Femur (tissue), 1 donor: ENCODE measurements at regions not wholly inside any gene's neighbourhood (a gene's known extent, or its start where the extent isn't known, plus 50 kb on each side); places are given as distances from the start of the nearest gene placed in this dataset.

Source experiments
- DNase-seq: peaks from one replicate; pipeline ENCODE4 v3.0.0-alpha.2; 2017

- no peak for DNase-seq
Observed at GRCh38 chr4:23660865-23661264, 229.0 kb downstream of the PPARGC1A start.

GRCh38 chr4:23654791-23655190, 235.1 kb downstream of the PPARGC1A start:
- DNase-seq = no peak

- no peak for DNase-seq
Observed at GRCh38 chr4:23648854-23649596, 240.8 kb downstream of the PPARGC1A start.

DNA sequence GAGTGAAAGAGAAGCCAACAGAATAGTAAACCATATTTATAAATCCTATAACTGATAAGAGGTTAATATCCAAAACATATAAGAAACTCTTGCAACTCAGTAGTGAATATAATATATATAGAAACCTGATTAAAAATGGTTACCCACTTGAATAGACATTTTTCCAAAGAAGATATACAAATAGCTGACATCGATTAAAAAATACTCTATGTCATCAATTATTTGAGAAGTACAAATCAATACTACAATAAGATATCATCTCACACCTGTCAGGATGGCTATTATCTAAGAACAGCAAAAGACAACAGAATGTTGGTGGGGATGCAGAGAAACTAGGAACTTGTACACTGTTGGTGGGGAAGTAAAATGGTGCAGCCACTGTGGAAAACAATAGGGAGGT, 254.4 kb downstream of the PPARGC1A start:
- DNase-seq = no peak

- no peak for DNase-seq
Observed at GRCh38 chr4:23631255-23631950, 258.4 kb downstream of the PPARGC1A start.

DNA sequence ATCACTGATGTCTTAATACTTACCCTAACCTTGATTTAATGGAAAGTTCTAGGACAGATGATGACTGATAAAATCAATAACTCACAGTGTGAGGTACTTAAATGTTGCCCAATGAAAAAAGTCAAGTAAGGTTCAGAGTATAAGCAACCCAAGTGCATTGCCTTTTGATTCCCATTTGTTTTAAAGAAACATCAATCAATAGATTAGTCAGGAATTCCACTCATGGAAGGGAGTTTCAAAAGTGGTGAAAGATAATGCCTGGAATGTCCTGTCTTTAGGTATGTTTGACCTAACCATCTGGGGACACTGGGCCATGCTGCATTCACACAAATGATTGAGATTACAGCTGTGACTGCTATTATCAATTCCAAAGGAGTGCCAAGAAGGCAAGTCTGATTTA, 259.7 kb downstream of the PPARGC1A start:
- DNase-seq = no peak

GRCh38 chr4:23629421-23629820, 260.4 kb downstream of the PPARGC1A start:
- no peak for DNase-seq

GRCh38 chr4:23614284-23614892, 275.5 kb downstream of the PPARGC1A start:
- no peak for DNase-seq

GRCh38 chr4:23613782-23614181, 276.1 kb downstream of the PPARGC1A start:
- DNase-seq = no peak

DNA sequence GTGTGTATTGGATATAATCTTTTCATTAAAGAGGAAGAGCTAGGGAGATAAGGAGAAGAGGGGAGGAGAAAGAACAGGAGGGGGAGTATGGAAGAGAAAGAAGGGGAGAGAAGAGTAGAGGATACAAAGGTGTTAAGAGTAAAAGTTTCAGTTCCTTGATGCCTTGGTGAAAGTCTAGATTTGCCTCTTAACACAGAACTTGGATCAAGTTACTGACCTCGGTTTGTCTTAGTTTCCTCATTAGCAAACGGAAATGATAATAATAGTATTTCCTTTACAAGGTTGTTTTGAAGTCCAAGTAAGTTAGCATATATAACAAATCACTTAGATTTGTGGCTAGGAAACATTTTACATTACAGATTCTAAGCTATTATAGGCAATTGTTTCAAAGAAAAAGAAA, 287.1 kb downstream of the PPARGC1A start:
- DNase-seq = no peak

DNA sequence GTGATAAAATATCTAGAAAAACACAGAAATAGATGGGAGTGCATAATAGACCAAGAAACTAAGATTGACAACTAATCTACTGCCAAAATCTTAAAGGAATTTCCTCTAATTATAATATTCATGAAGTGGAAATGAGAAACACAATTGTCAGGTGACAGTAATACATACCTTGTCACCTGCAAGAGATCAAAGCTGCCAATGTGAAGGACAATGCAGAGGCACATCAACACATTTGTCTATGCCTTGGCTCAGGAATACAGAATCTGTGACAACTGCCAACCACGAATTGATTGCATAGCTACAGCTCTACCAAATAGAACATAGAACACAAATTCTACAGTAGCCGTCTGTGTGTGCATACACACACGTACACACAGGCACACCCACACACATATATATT, 295.7 kb downstream of the PPARGC1A start:
- no peak for DNase-seq

- no peak for DNase-seq
Observed at GRCh38 chr4:23590431-23590830, 299.4 kb downstream of the PPARGC1A start.

DNA sequence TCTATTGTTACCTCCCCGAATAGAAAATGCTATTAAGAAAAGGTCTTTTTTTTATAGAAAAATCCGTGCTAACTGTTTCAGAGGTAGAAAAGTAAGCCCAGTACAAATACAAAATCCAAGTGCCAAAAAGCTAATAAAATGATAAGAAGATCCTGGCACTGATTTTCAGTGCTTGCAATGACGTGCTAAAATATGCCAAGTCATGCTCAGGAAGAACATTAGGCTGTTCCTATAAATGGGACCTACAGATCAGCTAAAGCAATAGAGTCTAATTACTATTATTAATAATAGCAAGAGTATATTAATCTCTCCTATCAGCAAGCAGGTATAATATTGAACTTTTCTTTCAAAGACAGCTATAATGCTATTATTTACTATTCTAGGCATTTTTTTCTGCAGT, 305.8 kb downstream of the PPARGC1A start:
- DNase-seq = no peak

DNA sequence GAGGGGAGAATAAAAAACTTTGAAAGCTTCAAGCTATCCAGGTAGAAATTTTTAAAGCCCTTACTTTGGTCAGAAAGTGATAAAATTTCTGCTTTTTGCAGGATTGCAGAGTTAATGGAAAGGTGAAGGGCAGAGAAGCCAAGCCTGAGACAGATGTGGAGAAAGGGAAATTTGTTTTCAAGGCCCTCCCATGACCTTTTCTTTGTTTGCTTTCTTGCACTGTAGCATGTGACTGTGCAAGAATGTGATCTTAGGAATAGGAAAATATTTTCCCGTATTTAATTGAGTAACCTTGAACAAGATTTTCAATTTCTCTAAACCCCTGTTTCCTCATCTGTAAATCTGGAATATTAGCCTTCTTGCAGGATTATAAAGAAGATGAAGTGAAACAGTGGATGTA, 307.2 kb downstream of the PPARGC1A start:
- DNase-seq = no peak

DNA sequence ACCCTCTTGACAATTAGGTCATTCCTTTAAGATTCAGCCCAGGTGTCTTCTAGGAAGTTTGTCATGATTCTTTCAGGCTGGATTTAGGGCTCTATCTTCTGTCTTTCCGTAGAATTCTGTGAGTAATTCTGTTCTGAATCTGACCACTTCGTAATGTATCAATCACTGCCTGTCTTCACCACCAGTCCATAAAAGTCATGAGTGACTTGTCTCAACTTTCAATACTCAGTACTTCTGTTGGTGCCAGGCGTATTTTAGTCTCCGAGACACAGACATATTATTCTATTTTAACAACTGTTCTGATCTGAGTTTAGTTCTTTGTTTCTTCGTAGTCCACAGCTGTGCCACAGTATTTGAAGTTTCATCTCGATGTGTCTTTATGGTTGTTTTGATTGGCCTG, 310.7 kb downstream of the PPARGC1A start:
- DNase-seq = no peak

GRCh38 chr4:23577398-23577797, 312.4 kb downstream of the PPARGC1A start:
- no peak for DNase-seq

DNA sequence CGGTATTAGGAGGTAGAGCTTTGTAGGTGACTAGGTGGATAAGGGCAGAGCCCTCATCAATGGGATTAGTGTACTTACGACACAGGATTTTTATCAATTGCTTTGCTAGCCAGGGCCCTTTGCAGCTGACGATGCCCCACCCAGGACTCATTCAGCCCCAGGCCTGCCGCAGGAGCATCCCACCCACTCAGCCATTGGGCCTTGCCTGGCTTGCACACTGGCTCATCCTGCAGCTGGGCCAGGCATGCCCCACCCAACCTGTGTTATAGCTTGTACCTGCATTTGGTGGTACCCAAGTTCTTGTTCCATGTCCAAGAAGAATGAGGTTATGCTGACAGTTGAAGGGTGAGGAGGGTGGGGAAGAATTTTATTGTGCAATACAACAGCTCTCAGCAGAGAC, 317.5 kb downstream of the PPARGC1A start:
- DNase-seq = no peak

DNA sequence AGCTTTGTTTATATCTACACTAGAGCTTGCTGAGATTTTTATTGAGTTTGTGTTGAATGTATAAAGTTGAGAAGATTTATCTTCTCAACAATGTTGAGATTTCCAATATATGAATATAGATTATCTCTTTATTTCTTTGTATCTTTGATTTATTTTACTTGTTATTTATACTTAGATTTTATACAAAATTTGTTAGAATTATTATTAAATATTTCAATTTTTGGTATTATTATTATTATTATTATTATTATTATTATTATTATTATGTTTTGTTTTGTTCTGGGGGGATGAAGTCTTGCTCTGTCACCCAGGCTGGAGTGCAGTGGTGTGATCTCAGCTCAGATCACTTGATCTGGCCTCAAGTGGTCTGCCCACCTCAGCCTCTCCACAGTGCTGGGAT, 322.5 kb downstream of the PPARGC1A start:
- DNase-seq = no peak

- DNase-seq = no peak
Observed at GRCh38 chr4:23560748-23561147, 329.1 kb downstream of the PPARGC1A start.

GRCh38 chr4:23558101-23558500, 331.7 kb downstream of the PPARGC1A start:
- DNase-seq = no peak

GRCh38 chr4:23547601-23548000, 342.2 kb downstream of the PPARGC1A start:
- DNase-seq = no peak

- DNase-seq = no peak
Observed at GRCh38 chr4:23547096-23547495, 342.8 kb downstream of the PPARGC1A start.

DNA sequence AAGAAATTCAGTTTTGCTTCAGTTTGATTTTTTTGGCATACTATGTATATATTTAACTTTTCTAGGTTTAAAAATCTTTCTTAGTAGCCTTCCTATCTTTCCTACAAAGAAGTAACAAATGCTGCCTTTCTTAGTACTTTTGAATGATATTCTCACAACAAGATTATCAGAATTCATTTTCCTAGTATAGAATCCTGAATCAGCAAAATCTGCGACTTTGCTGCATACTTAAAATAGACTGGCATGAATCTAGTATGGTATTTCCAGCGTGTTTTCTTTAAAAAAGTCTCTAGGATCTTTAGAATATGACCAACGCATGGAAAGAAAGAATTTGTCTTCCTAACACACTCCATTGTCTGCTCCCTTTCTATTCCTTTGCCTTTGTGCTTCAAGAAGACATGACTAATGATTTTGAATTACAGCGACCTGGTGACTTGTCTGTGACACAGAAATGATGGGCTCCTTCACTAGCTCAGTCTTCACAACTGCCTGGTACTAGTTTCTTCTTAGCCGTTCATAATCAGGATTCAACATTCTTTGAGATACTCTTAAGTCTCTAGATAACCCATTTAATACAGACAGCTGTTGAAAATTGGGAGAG, 349.8 kb downstream of the PPARGC1A start:
- no peak for DNase-seq

DNA sequence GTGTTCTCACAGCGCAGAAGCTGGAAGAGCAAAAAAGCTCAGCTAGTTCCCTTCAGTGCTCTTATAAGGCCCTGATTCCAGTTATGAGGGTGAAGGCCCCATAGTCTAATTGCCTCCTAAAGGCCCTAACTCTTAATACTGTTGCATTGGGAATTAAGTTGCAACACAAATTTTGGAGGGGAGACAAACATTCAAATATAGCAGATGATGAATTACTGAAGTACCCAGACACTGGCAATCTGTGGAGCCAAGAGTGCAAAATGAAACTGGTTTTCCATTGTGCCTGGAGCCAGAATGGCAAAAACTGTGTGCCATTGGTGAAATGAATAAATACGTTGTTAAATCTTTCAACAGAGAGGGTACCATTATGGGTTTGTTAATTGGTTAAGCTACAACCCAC, 356.0 kb downstream of the PPARGC1A start:
- DNase-seq = no peak
